ENCODE measurements at regions not wholly inside any gene's neighbourhood (a gene's known extent, or its start where the extent isn't known, plus 50 kb on each side); places are given as distances from the start of the nearest gene placed in this dataset.

GRCh38 chr5:36369219-36369690 is 67.6 kb upstream of the RANBP3L start:
- Mint-ChIP-seq H3K27me3 (ENCODE audit: low read depth) (no peaks in the 10 kb centered on the region), H3K4me1 (no peaks in the 10 kb centered on the region), H3K9me3 (no peaks in the 10 kb centered on the region), H3K4me3 (no peak overlapping the region), H3K27ac (ENCODE audit: unreplicated experiment) (no peak overlapping the region), H3K36me3 (ENCODE audit: low read depth) (no peaks in the 10 kb centered on the region)
- DNase-seq (ENCODE audit: low read depth, low spot score), result no peak
- no peak for TF ChIP-seq CTCF (conservative IDR thresholded peaks at IDR 0.05)

GRCh38 chr5:36370073-36370472 is 68.4 kb upstream of the RANBP3L start:
- Mint-ChIP-seq H3K9me3 (no peaks in the 10 kb centered on the region), H3K36me3 (ENCODE audit: low read depth) (no peaks in the 10 kb centered on the region), H3K4me3 (no peak overlapping the region), H3K27ac (ENCODE audit: unreplicated experiment) (no peak overlapping the region), H3K4me1 (no peaks in the 10 kb centered on the region), H3K27me3 (ENCODE audit: low read depth) (no peaks in the 10 kb centered on the region)
- DNase-seq (ENCODE audit: low read depth, low spot score), result no peak
- TF ChIP-seq CTCF (conservative IDR thresholded peaks at IDR 0.05), result no peak

- Mint-ChIP-seq H3K36me3 (ENCODE audit: low read depth) (no peaks in the 10 kb centered on the region), H3K27me3 (ENCODE audit: low read depth) (no peaks in the 10 kb centered on the region), H3K9me3 (no peaks in the 10 kb centered on the region), H3K4me3 (no peak overlapping the region), H3K4me1 (no peaks in the 10 kb centered on the region), H3K27ac (ENCODE audit: unreplicated experiment) (no peak overlapping the region)
- TF ChIP-seq CTCF (conservative IDR thresholded peaks at IDR 0.05), result no peak
- DNase-seq (ENCODE audit: low read depth, low spot score), result no peak
These were observed 69.7 kb upstream of the RANBP3L start for GRCh38 chr5:36371366-36371765.

- no peaks in the 10 kb centered on the region for H3K27me3 Mint-ChIP-seq (ENCODE audit: low read depth)
- H3K4me3 Mint-ChIP-seq, result no peak overlapping the region
- H3K27ac Mint-ChIP-seq (ENCODE audit: unreplicated experiment), result no peak overlapping the region
- H3K9me3 Mint-ChIP-seq, result no peaks in the 10 kb centered on the region
- H3K4me1 Mint-ChIP-seq, result no peaks in the 10 kb centered on the region
- no peak for DNase-seq (ENCODE audit: low read depth, low spot score)
- H3K36me3 Mint-ChIP-seq (ENCODE audit: low read depth), result no peaks in the 10 kb centered on the region
- no peak for TF ChIP-seq CTCF (conservative IDR thresholded peaks at IDR 0.05)
These were observed 71.9 kb upstream of the RANBP3L start for GRCh38 chr5:36373527-36374086.

GRCh38 chr5:36374266-36374862 is 72.7 kb upstream of the RANBP3L start:
- no peaks in the 10 kb centered on the region for H3K4me1 Mint-ChIP-seq
- no peak for TF ChIP-seq CTCF (conservative IDR thresholded peaks at IDR 0.05)
- DNase-seq (ENCODE audit: low read depth, low spot score), result no peak
- no peak overlapping the region for H3K4me3 Mint-ChIP-seq
- H3K27ac Mint-ChIP-seq (ENCODE audit: unreplicated experiment), result no peak overlapping the region
- no peaks in the 10 kb centered on the region for H3K9me3 Mint-ChIP-seq
- H3K27me3 Mint-ChIP-seq (ENCODE audit: low read depth), result no peaks in the 10 kb centered on the region
- no peaks in the 10 kb centered on the region for H3K36me3 Mint-ChIP-seq (ENCODE audit: low read depth)
